WTC11 (cell line): ENCODE measurements at regions not wholly inside any gene's neighbourhood (a gene's known extent, or its start where the extent isn't known, plus 50 kb on each side); places are given as distances from the start of the nearest gene placed in this dataset.

Source experiments
- CTCF ChIP-seq: fragments of 200-600 bp; IDR thresholded peaks from 2 replicates; pipeline ENCODE4 v1.8.0; 2022; ENCODE audit warnings: antibody characterized with exemption
- MYBL2 ChIP-seq: sonication (generic); formaldehyde crosslinking; IDR thresholded peaks from 2 replicates; pipeline ENCODE4 v1.8.1; 2023; ENCODE audit warnings: mild to moderate bottlenecking, moderate library complexity, missing genetic modification reagents
- PRRX2 ChIP-seq: fragments of 250-450 bp; sonication (Bioruptor Pico); IDR thresholded peaks from 2 replicates; pipeline ENCODE4 v1.8.0; 2021; ENCODE audit warnings: mild to moderate bottlenecking
- TCF7 ChIP-seq: sonication (generic); formaldehyde crosslinking; IDR thresholded peaks from 2 replicates; pipeline ENCODE4 v1.8.0; 2022; ENCODE audit warnings: mild to moderate bottlenecking, low read depth, missing genetic modification reagents, moderate library complexity
- USF1 ChIP-seq: sonication (generic); formaldehyde crosslinking; IDR thresholded peaks from 2 replicates; pipeline ENCODE4 v1.8.0; 2022; ENCODE audit warnings: mild to moderate bottlenecking, missing genetic modification reagents
- ZNF512 ChIP-seq: sonication (generic); formaldehyde crosslinking; IDR thresholded peaks from 2 replicates; pipeline ENCODE4 v1.8.1; 2022; ENCODE audit warnings: missing genetic modification reagents, borderline replicate concordance
- ZSCAN18 ChIP-seq: fragments of 250-450 bp; sonication (Bioruptor Pico); IDR thresholded peaks from 2 replicates; pipeline ENCODE4 v2.1.2; 2022; ENCODE audit warnings: mild to moderate bottlenecking, moderate library complexity

- no peak for TF ChIP-seq CTCF
- TF ChIP-seq TCF7 (CRISPR knock-in tag): no peak
- TF ChIP-seq USF1: no peak
- no peak for TF ChIP-seq ZSCAN18 (CRISPR knock-in tag)
- TF ChIP-seq PRRX2: no peak
- no peak for TF ChIP-seq MYBL2 (CRISPR knock-in tag)
- TF ChIP-seq ZNF512 (CRISPR knock-in tag): no peak
Measured at GRCh38 chr20:22941550-22941949, 93.6 kb upstream of the SSTR4 start.
